HCT116 (cell line): ENCODE measurements at regions not wholly inside any gene's neighbourhood (a gene's known extent, or its start where the extent isn't known, plus 50 kb on each side); places are given as distances from the start of the nearest gene placed in this dataset.
"Not testable (repeated sequence)": the region's sequence is repeated elsewhere in the genome, so short reads cannot be mapped to it uniquely, and the experiment has no call there.

Experiments used
- ATAC-seq: fragments of 200-7000 bp; cut with Tn5 transposase; 2 replicates; pipeline ENCODE4 v1.9.1; 2020; ENCODE audit warnings: mild to moderate bottlenecking, moderate library complexity
- BruUV-seq: library from RNA; stranded (reverse); fragments of 400-500 nt; replicated peaks from 2 replicates; lab custom pipeline; 2021; lab: Mats Ljungman, UMichigan
- CTCF ChIA-PET: fragments of 300-600 bp; sonication (Branson Sonifier 250); formaldehyde crosslinking; loops from one replicate; lab custom pipeline; 2021; ENCODE audit warnings: antibody characterized with exemption; lab: Charles Lee
- POLR2A ChIA-PET: fragments of 300-600, 350-600 bp; sonication (Branson Sonifier 250); formaldehyde crosslinking; loops from one replicate; lab custom pipeline; 2021; ENCODE audit warnings: antibody characterized with exemption; lab: Charles Lee
- RAD21 ChIA-PET, 2 experiments: fragments of 300-600 bp; sonication (Branson Sonifier 250); formaldehyde crosslinking; loops; one replicate each; lab custom pipeline; 2023; ENCODE audit warnings: low total read pairs in 2 of 2; ENCODE audit not compliant: uncharacterized antibody in 2 of 2, unreplicated experiment in 2 of 2, low non-redundant PET in 1 of 2; lab: Charles Lee
- DNase-seq: peaks from one replicate; pipeline ENCODE4 v3.0.0-alpha.2; 2010; ENCODE audit warnings: low read depth, low spot score
- H2AFZ ChIP-seq: fragments of 200-600 bp; shearing (Covaris generic), sonication (generic); 2 replicates; pipeline ENCODE4 v1.6.1; 2017; ENCODE audit warnings: low read depth, mixed run types, mixed read lengths, antibody characterized with exemption, low read length; ENCODE audit not compliant: poor library complexity, severe bottlenecking
- H3K27ac ChIP-seq: 2 replicates; pipeline ENCODE4 v1.5.1; 2012; ENCODE audit warnings: low read depth, low read length
- H3K27me3 ChIP-seq: fragments of 200-600 bp; sonication (generic); 2 replicates; pipeline ENCODE4 v1.6.1; 2016; ENCODE audit warnings: mixed run types, low read length, mixed read lengths; ENCODE audit not compliant: insufficient read depth
- H3K36me3 ChIP-seq, 2 experiments: fragments of 200-500 bp in 1 of 2; fragments of 200-600 bp in 1 of 2; sonication (Bioruptor generic) in 1 of 2; sonication (generic) in 1 of 2; 2 replicates each; pipeline versions ENCODE4 v1.5.1 to v1.6.1; 2014 to 2016; ENCODE audit warnings: low read length in 2 of 2, inconsistent platforms in 1 of 2, mixed read lengths in 1 of 2, mixed run types in 1 of 2; ENCODE audit not compliant: insufficient read depth in 2 of 2, control insufficient read depth in 1 of 2
- H3K4me1 ChIP-seq, 2 experiments: fragments of 200-600 bp in 1 of 2; sonication (generic) in 1 of 2; 2 replicates each; pipeline versions ENCODE4 v1.5.1 to v1.6.1; 2012 to 2017; ENCODE audit warnings: low read length in 2 of 2, inconsistent platforms in 1 of 2, mild to moderate bottlenecking in 1 of 2, mixed read lengths in 1 of 2, mixed run types in 1 of 2, moderate library complexity in 1 of 2; ENCODE audit not compliant: insufficient read depth in 2 of 2, control insufficient read depth in 1 of 2
- H3K4me2 ChIP-seq: fragments of 200-600 bp; sonication (generic); 2 replicates; pipeline ENCODE4 v1.6.1; 2017; ENCODE audit warnings: mixed run types, low read length, mixed read lengths
- H3K4me3 ChIP-seq, 2 experiments: fragments of 200-600 bp in 1 of 2; sonication (generic) in 1 of 2; replicated peaks in 1 of 2; 2 replicates each; pipeline ENCODE4 v1.5.1; 2011 to 2016; ENCODE audit warnings: low read length in 2 of 2, control low read depth in 1 of 2, low read depth in 1 of 2, mild to moderate bottlenecking in 1 of 2, mixed read lengths in 1 of 2, mixed run types in 1 of 2
- H3K79me2 ChIP-seq: fragments of 200-600 bp; sonication (generic); 2 replicates; pipeline ENCODE4 v1.6.1; 2017; ENCODE audit warnings: mild to moderate bottlenecking, mixed run types, low read length, moderate library complexity, mixed read lengths; ENCODE audit not compliant: insufficient read depth
- H3K9ac ChIP-seq: fragments of 200-600 bp; sonication (generic); 2 replicates; pipeline ENCODE4 v1.6.1; 2016; ENCODE audit warnings: low read length, mixed read lengths
- H3K9me2 ChIP-seq: fragments of 200-600 bp; sonication (generic), shearing (Covaris generic); 2 replicates; pipeline ENCODE4 v1.6.1; 2017; ENCODE audit warnings: mixed run types, mild to moderate bottlenecking, moderate library complexity; ENCODE audit not compliant: insufficient read depth
- H3K9me3 ChIP-seq, 2 experiments: fragments of 200-500 bp in 1 of 2; fragments of 200-600 bp in 1 of 2; sonication (Bioruptor generic) in 1 of 2; sonication (generic) in 1 of 2; 2 replicates each; pipeline ENCODE4 v1.6.1; 2014 to 2017; ENCODE audit warnings: low read length in 2 of 2, mixed read lengths in 2 of 2, inconsistent platforms in 1 of 2, low read depth in 1 of 2, mild to moderate bottlenecking in 1 of 2, mixed run types in 1 of 2, moderate library complexity in 1 of 2; ENCODE audit not compliant: control insufficient read depth in 1 of 2, insufficient read depth in 1 of 2
- H4K20me1 ChIP-seq: fragments of 200-600 bp; sonication (generic), shearing (Covaris generic); 2 replicates; pipeline ENCODE4 v1.6.1; 2017; ENCODE audit warnings: mixed run types, mild to moderate bottlenecking, moderate library complexity; ENCODE audit not compliant: insufficient read depth
- ATF3 ChIP-seq: IDR thresholded peaks from 2 replicates; pipeline ENCODE4 v1.6.1; 2012
- CBX3 ChIP-seq: IDR thresholded peaks from 2 replicates; pipeline ENCODE4 v1.6.1; 2012; ENCODE audit warnings: low read depth
- CEBPB ChIP-seq: IDR thresholded peaks from 2 replicates; pipeline ENCODE4 v1.6.1; 2012; ENCODE audit warnings: low read depth
- EGR1 ChIP-seq: IDR thresholded peaks from 2 replicates; pipeline ENCODE4 v1.6.1; 2012; ENCODE audit warnings: low read depth
- JUND ChIP-seq: IDR thresholded peaks from 2 replicates; pipeline ENCODE4 v1.6.1; 2012
- MAX ChIP-seq: IDR thresholded peaks from 2 replicates; pipeline ENCODE4 v1.6.1; 2012
- POLR2AphosphoS5 ChIP-seq: IDR thresholded peaks from 2 replicates; pipeline ENCODE4 v1.6.1; 2011; ENCODE audit warnings: mild to moderate bottlenecking, low read depth, low read length, moderate library complexity
- REST ChIP-seq: IDR thresholded peaks from 2 replicates; pipeline ENCODE4 v1.6.1; 2012; ENCODE audit warnings: low read depth
- SIN3A ChIP-seq: IDR thresholded peaks from 2 replicates; pipeline ENCODE4 v1.6.1; 2012; ENCODE audit warnings: low read depth
- ZFX ChIP-seq: fragments of 450-650 bp; IDR thresholded peaks from 2 replicates; pipeline ENCODE4 v1.6.1; 2017
- ZNF274 ChIP-seq: fragments of 200-500 bp; sonication (Bioruptor generic); IDR thresholded peaks from 2 replicates; pipeline ENCODE4 v1.6.1; 2014; ENCODE audit warnings: mild to moderate bottlenecking, low read depth, low read length, inconsistent platforms
- intact Hi-C: fragments of 100-400 bp; cut with micrococcal nuclease; formaldehyde crosslinking; loops from 2 replicates; pipeline ENCODE4 v1.10.0; 2022

GRCh38 chr16:22643203-22643602 lies 132.5 kb downstream of the NPIPB5 start:
- BruUV-seq, CTCF ChIA-PET, H3K4me2 ChIP-seq, H3K4me1 ChIP-seq, intact Hi-C loops, POLR2A ChIA-PET, RAD21 ChIA-PET, DNase-seq, H3K27ac ChIP-seq, H3K4me3 ChIP-seq, H3K9ac ChIP-seq, ATAC-seq, H4K20me1 ChIP-seq, H3K79me2 ChIP-seq, H3K9me2 ChIP-seq, H2AFZ ChIP-seq, H3K9me3 ChIP-seq, H3K36me3 ChIP-seq: not testable (repeated sequence)
- peaks cover 66% of the 10 kb centered on the region for H3K27me3 ChIP-seq

- TF ChIP-seq MAX = no peak
- no peak for TF ChIP-seq REST
- no peak for TF ChIP-seq ZNF274
- TF ChIP-seq POLR2AphosphoS5 = no peak
- TF ChIP-seq CBX3 = no peak
- no peak for TF ChIP-seq EGR1
- TF ChIP-seq JUND = no peak
- no peak for TF ChIP-seq ATF3
- TF ChIP-seq ZFX = no peak
- TF ChIP-seq SIN3A = no peak
- TF ChIP-seq CEBPB = no peak
- no peak overlapping the region for H3K4me2 ChIP-seq
- H3K27ac ChIP-seq = no peak overlapping the region
- H3K9ac ChIP-seq = no peak overlapping the region
- H3K27me3 ChIP-seq = peaks cover 72% of the 10 kb centered on the region
- no peaks in the 10 kb centered on the region for H3K9me2 ChIP-seq
- CTCF ChIA-PET = no interaction called here
- H3K79me2 ChIP-seq = no peaks in the 10 kb centered on the region
- H3K4me1 ChIP-seq = no peaks in the 10 kb centered on the region
- DNase-seq = no peak
- intact Hi-C loops = no loop called here
- no peaks in the 10 kb centered on the region for H4K20me1 ChIP-seq
- RAD21 ChIA-PET = no interaction called here
- POLR2A ChIA-PET = no interaction called here
- H2AFZ ChIP-seq = no peak overlapping the region
- ATAC-seq = no peak
- H3K9me3 ChIP-seq = no peaks in the 10 kb centered on the region
- no peak overlapping the region for H3K4me3 ChIP-seq
- no peaks in the 10 kb centered on the region for H3K36me3 ChIP-seq
- BruUV-seq = no TSS peak
Measured at GRCh38 chr16:22643886-22644285, 133.2 kb downstream of the NPIPB5 start.
